ENCODE measurements at regions not wholly inside any gene's neighbourhood (a gene's known extent, or its start where the extent isn't known, plus 50 kb on each side); places are given as distances from the start of the nearest gene placed in this dataset.

GRCh38 chr15:93631958-93632618 is 543.1 kb upstream of the RGMA start:
- TF ChIP-seq, protein P1, sequence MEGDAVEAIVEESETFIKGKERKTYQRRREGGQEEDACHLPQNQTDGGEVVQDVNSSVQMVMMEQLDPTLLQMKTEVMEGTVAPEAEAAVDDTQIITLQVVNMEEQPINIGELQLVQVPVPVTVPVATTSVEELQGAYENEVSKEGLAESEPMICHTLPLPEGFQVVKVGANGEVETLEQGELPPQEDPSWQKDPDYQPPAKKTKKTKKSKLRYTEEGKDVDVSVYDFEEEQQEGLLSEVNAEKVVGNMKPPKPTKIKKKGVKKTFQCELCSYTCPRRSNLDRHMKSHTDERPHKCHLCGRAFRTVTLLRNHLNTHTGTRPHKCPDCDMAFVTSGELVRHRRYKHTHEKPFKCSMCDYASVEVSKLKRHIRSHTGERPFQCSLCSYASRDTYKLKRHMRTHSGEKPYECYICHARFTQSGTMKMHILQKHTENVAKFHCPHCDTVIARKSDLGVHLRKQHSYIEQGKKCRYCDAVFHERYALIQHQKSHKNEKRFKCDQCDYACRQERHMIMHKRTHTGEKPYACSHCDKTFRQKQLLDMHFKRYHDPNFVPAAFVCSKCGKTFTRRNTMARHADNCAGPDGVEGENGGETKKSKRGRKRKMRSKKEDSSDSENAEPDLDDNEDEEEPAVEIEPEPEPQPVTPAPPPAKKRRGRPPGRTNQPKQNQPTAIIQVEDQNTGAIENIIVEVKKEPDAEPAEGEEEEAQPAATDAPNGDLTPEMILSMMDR (conservative IDR thresholded peaks at IDR 0.05), result no peak
- Mint-ChIP-seq H3K36me3 (ENCODE audit: low read depth) (peaks cover 12% of the 10 kb centered on the region), H3K4me1 (no peaks in the 10 kb centered on the region), H3K27me3 (ENCODE audit: low read depth) (no peaks in the 10 kb centered on the region), H3K4me3 (no peak overlapping the region), H3K27ac (ENCODE audit: unreplicated experiment) (no peak overlapping the region), H3K9me3 (peaks cover 8% of the 10 kb centered on the region)
- no peak for DNase-seq (ENCODE audit: low read depth, low spot score)

GRCh38 chr15:93619597-93619996 is 530.6 kb upstream of the RGMA start:
- H3K27me3 Mint-ChIP-seq (ENCODE audit: low read depth), result no peaks in the 10 kb centered on the region

DNA sequence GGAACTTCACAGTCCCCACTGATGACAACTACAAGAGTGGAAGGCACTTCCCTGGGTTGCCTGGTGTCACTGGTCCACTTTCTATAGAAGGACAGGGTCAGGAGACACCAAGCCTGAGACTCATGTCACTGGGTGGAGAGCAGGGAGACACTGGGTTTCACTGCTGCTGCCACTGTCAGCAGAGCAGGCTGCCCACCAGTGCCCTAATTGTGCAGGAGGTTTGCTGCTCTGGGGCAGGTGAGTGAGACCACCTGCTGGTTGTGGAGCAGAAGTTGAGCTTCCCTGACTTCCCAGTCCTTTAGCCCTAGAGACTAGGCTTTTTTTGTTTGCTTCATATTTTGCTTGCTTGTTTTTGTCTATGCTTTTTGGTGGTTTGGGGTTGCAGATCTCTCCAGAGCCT is 528.4 kb upstream of the RGMA start:
- TF ChIP-seq, protein P1 (conservative IDR thresholded peaks at IDR 0.05), result no peak
- Mint-ChIP-seq H3K27ac (ENCODE audit: unreplicated experiment) (no peak overlapping the region), H3K27me3 (ENCODE audit: low read depth) (no peaks in the 10 kb centered on the region), H3K9me3 (peaks cover 5% of the 10 kb centered on the region), H3K4me3 (no peak overlapping the region), H3K4me1 (peaks cover 10% of the 10 kb centered on the region), H3K36me3 (ENCODE audit: low read depth) (peaks cover 3% of the 10 kb centered on the region)
- DNase-seq (ENCODE audit: low read depth, low spot score), result no peak

More at GRCh38 chr15:93619597-93619996, 530.6 kb upstream of the RGMA start:
- Mint-ChIP-seq H3K27ac (ENCODE audit: unreplicated experiment) (no peak overlapping the region), H3K4me3 (no peak overlapping the region), H3K9me3 (peaks cover 3% of the 10 kb centered on the region), H3K36me3 (ENCODE audit: low read depth) (no peaks in the 10 kb centered on the region), H3K4me1 (peaks cover 10% of the 10 kb centered on the region)
- no peak for DNase-seq (ENCODE audit: low read depth, low spot score)
- TF ChIP-seq, protein P1 (conservative IDR thresholded peaks at IDR 0.05), result no peak

DNA sequence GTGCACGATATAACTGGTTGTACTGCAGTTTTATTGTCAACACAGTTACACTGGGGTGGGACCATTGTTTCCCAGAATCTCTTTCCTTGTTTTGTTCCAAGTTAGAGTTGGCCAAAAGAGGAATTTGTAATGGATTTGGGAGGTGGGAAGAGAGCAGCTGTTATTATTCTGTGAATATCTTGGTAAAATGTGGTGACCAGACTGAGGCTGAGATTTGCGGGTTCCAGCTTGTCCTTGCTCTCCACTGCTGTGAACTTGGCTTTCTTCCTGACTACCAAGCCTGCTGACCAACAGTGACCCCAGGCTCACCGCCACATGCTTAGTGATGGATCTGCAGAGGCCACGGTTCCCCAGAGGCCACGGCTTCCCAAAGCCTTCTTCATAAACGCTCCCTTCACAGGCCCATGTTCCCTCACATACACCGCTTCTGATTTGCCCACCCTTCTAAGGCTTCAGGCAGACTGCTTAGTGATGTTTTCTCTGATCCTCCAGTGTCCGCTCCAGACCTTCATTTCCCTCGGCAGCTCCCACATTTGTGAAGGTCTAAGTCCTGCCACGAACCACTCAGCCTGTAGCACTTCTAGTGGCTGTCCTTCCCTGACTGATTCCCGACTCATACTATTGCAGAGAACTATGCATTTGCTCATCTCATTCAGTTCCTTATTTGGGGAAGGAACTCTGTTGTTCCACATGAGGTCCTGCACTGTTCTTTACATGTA is 525.5 kb upstream of the RGMA start:
- H3K9me3 Mint-ChIP-seq, result peaks cover 5% of the 10 kb centered on the region
- no peak for DNase-seq (ENCODE audit: low read depth, low spot score)
- TF ChIP-seq, protein P1 (conservative IDR thresholded peaks at IDR 0.05), result no peak
- no peaks in the 10 kb centered on the region for H3K27me3 Mint-ChIP-seq (ENCODE audit: low read depth)
- H3K36me3 Mint-ChIP-seq (ENCODE audit: low read depth), result peaks cover 7% of the 10 kb centered on the region
- peaks cover 10% of the 10 kb centered on the region for H3K4me1 Mint-ChIP-seq
- H3K27ac Mint-ChIP-seq (ENCODE audit: unreplicated experiment), result peak overlapping the region; percentile 60
- no peak overlapping the region for H3K4me3 Mint-ChIP-seq

- Mint-ChIP-seq H3K27me3 (ENCODE audit: low read depth) (no peaks in the 10 kb centered on the region), H3K4me3 (no peak overlapping the region), H3K9me3 (peaks cover 5% of the 10 kb centered on the region), H3K27ac (ENCODE audit: unreplicated experiment) (no peak overlapping the region), H3K4me1 (peaks cover 4% of the 10 kb centered on the region), H3K36me3 (ENCODE audit: low read depth) (peaks cover 7% of the 10 kb centered on the region)
- no peak for DNase-seq (ENCODE audit: low read depth, low spot score)
- TF ChIP-seq, protein P1 (conservative IDR thresholded peaks at IDR 0.05), result no peak
Observed at GRCh38 chr15:93613386-93613785, 524.4 kb upstream of the RGMA start.

Data from neural crest cell (in vitro differentiated cells).